GM20000 (cell line): ENCODE measurements at regions not wholly inside any gene's neighbourhood (a gene's known extent, or its start where the extent isn't known, plus 50 kb on each side); places are given as distances from the start of the nearest gene placed in this dataset.
A peak's percentile ranks its signal among the peaks of the same experiment; 100 is the strongest.

Experiments
- DNase-seq: peaks from one replicate; pipeline ENCODE4 v3.0.0; 2012; ENCODE audit warnings: low spot score
- CTCF ChIP-seq: IDR thresholded peaks from 2 replicates; pipeline ENCODE4 v1.5.1; 2012; ENCODE audit warnings: mild to moderate bottlenecking, control low read depth; ENCODE audit errors: extremely low read depth, missing control alignments

GRCh38 chr12:23202728-23203127 lies 577.8 kb downstream of the ETNK1 start:
- DNase-seq, result no peak
- TF ChIP-seq CTCF, result no peak

- peak; percentile 80 for TF ChIP-seq CTCF
- DNase-seq, result peak; percentile 66
Measured at GRCh38 chr12:23204933-23205778, 580.2 kb downstream of the ETNK1 start.

GRCh38 chr12:23209793-23210192 lies 584.8 kb downstream of the ETNK1 start:
- TF ChIP-seq CTCF, result no peak
- DNase-seq, result no peak

- no peak for DNase-seq
- no peak for TF ChIP-seq CTCF
Measured at GRCh38 chr12:23210573-23210972, 585.6 kb downstream of the ETNK1 start.

GRCh38 chr12:23211384-23212320 lies 586.7 kb downstream of the ETNK1 start:
- no peak for TF ChIP-seq CTCF
- no peak for DNase-seq

- no peak for DNase-seq
Measured at GRCh38 chr12:23217158-23217557, 592.2 kb downstream of the ETNK1 start.

More at GRCh38 chr12:23217158-23217557, 592.2 kb downstream of the ETNK1 start:
- TF ChIP-seq CTCF, result no peak
